IMR-90 (cell line): ENCODE measurements at regions not wholly inside any gene's neighbourhood (a gene's known extent, or its start where the extent isn't known, plus 50 kb on each side); places are given as distances from the start of the nearest gene placed in this dataset.

Source experiments
- ATAC-seq: fragments of 200-7000 bp; cut with Tn5 transposase; 2 replicates; pipeline ENCODE4 v1.9.1; 2020; ENCODE audit warnings: low read depth, mild to moderate bottlenecking, moderate library complexity
- BruUV-seq: library from RNA; stranded (reverse); fragments of 400-500 nt; replicated peaks from 2 replicates; lab custom pipeline; 2021; lab: Mats Ljungman, UMichigan
- CTCF ChIA-PET: fragments of 300-600 bp; formaldehyde crosslinking; extraction: SDS; loops from one replicate; lab custom pipeline; 2021; ENCODE audit warnings: antibody characterized with exemption; lab: Yijun Ruan, JAX
- POLR2A ChIA-PET: fragments of 300-600 bp; sonication (Branson Sonifier 250); formaldehyde crosslinking; loops from one replicate; lab custom pipeline; 2022; ENCODE audit warnings: antibody characterized with exemption; ENCODE audit not compliant: unreplicated experiment; lab: Charles Lee
- DNase-seq: peaks from one replicate; pipeline ENCODE4 v3.0.0; 2013
- H2AFZ ChIP-seq: replicated peaks from 2 replicates; pipeline ENCODE3; 2013; ENCODE audit warnings: low read length, mild to moderate bottlenecking; ENCODE audit not compliant: poor library complexity
- H2AK5ac ChIP-seq: 2 replicates; pipeline ENCODE4 v1.6.1; 2013; ENCODE audit warnings: low read depth, low read length, inconsistent platforms
- H2AK9ac ChIP-seq: replicated peaks from 2 replicates; pipeline ENCODE3; 2013; ENCODE audit warnings: mild to moderate bottlenecking, low read depth, low read length, moderate library complexity; ENCODE audit not compliant: poor library complexity
- H2BK120ac ChIP-seq: 2 replicates; pipeline ENCODE4 v1.6.1; 2013; ENCODE audit warnings: low read depth, low read length, inconsistent platforms
- H2BK15ac ChIP-seq: 3 replicates; pipeline ENCODE4 v1.6.1; 2013; ENCODE audit warnings: low read depth, low read length, inconsistent platforms
- H2BK20ac ChIP-seq: 2 replicates; pipeline ENCODE4 v1.6.1; 2013; ENCODE audit warnings: low read depth, mild to moderate bottlenecking, inconsistent platforms, low read length, moderate library complexity
- H2BK5ac ChIP-seq: 2 replicates; pipeline ENCODE4 v1.6.1; 2013; ENCODE audit warnings: mild to moderate bottlenecking, low read depth, low read length, inconsistent platforms; ENCODE audit not compliant: poor library complexity, severe bottlenecking
- H3K14ac ChIP-seq: replicated peaks from 2 replicates; pipeline ENCODE4 v1.6.1; 2013; ENCODE audit warnings: low read depth, low read length, inconsistent platforms
- H3K18ac ChIP-seq: 2 replicates; pipeline ENCODE4 v1.6.1; 2013; ENCODE audit warnings: low read depth, low read length, control low read depth
- H3K23ac ChIP-seq: 2 replicates; pipeline ENCODE4 v1.6.1; 2013; ENCODE audit warnings: low read depth, low read length, inconsistent platforms
- H3K27ac ChIP-seq: 2 replicates; pipeline ENCODE4 v1.5.1; 2013; ENCODE audit warnings: mild to moderate bottlenecking, control low read depth, low read length; ENCODE audit not compliant: insufficient read depth
- H3K27me3 ChIP-seq: 2 replicates; pipeline ENCODE4 v1.6.1; 2013; ENCODE audit warnings: low read length; ENCODE audit not compliant: control insufficient read depth, insufficient read depth
- H3K36me3 ChIP-seq: 2 replicates; pipeline ENCODE4 v1.6.1; 2013; ENCODE audit warnings: low read length, mixed read lengths; ENCODE audit not compliant: control insufficient read depth, insufficient read depth
- H3K4ac ChIP-seq: 2 replicates; pipeline ENCODE4 v1.6.1; 2013; ENCODE audit warnings: low read depth, low read length, inconsistent platforms
- H3K4me1 ChIP-seq: 2 replicates; pipeline ENCODE4 v1.6.1; 2013; ENCODE audit warnings: low read length, mixed read lengths; ENCODE audit not compliant: control insufficient read depth, insufficient read depth
- H3K4me2 ChIP-seq: 2 replicates; pipeline ENCODE4 v1.6.1; 2013; ENCODE audit warnings: low read depth, mild to moderate bottlenecking, control low read depth, low read length, moderate library complexity
- H3K4me3 ChIP-seq: 2 replicates; pipeline ENCODE4 v1.5.1; 2013; ENCODE audit warnings: low read depth, mild to moderate bottlenecking, control low read depth, low read length, moderate library complexity; ENCODE audit not compliant: insufficient read depth
- H3K56ac ChIP-seq: 2 replicates; pipeline ENCODE4 v1.6.1; 2013; ENCODE audit warnings: low read length, inconsistent platforms; ENCODE audit not compliant: insufficient read depth; ENCODE audit errors: extremely low read depth
- H3K79me1 ChIP-seq, 2 experiments: 2 replicates each; pipeline ENCODE4 v1.6.1; 2013; ENCODE audit warnings: low read length in 2 of 2, inconsistent platforms in 1 of 2, low read depth in 1 of 2
- H3K9ac ChIP-seq: 2 replicates; pipeline ENCODE4 v1.6.1; 2013; ENCODE audit warnings: low read depth, low read length, control low read depth
- H3K9me1 ChIP-seq: 2 replicates; pipeline ENCODE4 v1.6.1; 2013; ENCODE audit warnings: low read length, inconsistent platforms; ENCODE audit not compliant: insufficient read depth
- H3K9me3 ChIP-seq: 2 replicates; pipeline ENCODE4 v1.6.1; 2013; ENCODE audit warnings: low read length; ENCODE audit not compliant: control insufficient read depth, insufficient read depth
- H4K20me1 ChIP-seq: 2 replicates; pipeline ENCODE4 v1.6.1; 2013; ENCODE audit warnings: low read length, inconsistent platforms; ENCODE audit not compliant: insufficient read depth
- H4K5ac ChIP-seq: 2 replicates; pipeline ENCODE4 v1.6.1; 2013; ENCODE audit warnings: mild to moderate bottlenecking, low read depth, low read length, control low read depth
- H4K8ac ChIP-seq, 2 experiments: 2 replicates each; pipeline ENCODE4 v1.6.1; 2013; ENCODE audit warnings: low read depth in 2 of 2, low read length in 2 of 2, control low read depth in 1 of 2, inconsistent platforms in 1 of 2
- H4K91ac ChIP-seq: 2 replicates; pipeline ENCODE4 v1.6.1; 2013; ENCODE audit warnings: low read depth, low read length, inconsistent platforms; ENCODE audit not compliant: insufficient read depth
- CHD1 ChIP-seq: IDR thresholded peaks from 2 replicates; pipeline ENCODE4 v1.6.1; 2012; ENCODE audit warnings: low read depth, low read length, improper control_type of control experiment
- MXI1 ChIP-seq: IDR thresholded peaks from 2 replicates; pipeline ENCODE4 v1.6.1; 2012; ENCODE audit warnings: low read depth, mild to moderate bottlenecking, low read length, moderate library complexity, borderline replicate concordance
- WGBS, 2 experiments: methylation state at CpG; one replicate each; pipeline versions ENCODE4 v1.1.5 to v1.1.7; 2013; ENCODE audit warnings: missing lambda C conversion rate in 2 of 2; ENCODE audit not compliant: insufficient read length in 1 of 2; ENCODE audit errors: extremely low coverage in 2 of 2; 5-methylcytosine and 5-hydroxymethylcytosine counted together
- dilution Hi-C: fragments of 300-500 bp; cut with HindIII; formaldehyde crosslinking; loops from one replicate; pipeline ENCODE4 v1.14.3; 2018; ENCODE audit warnings: low sequenced_read_pairs; ENCODE audit not compliant: unreplicated experiment
- in situ Hi-C: fragments of 300-500 bp; cut with MboI; formaldehyde crosslinking; loops from 3 replicates; pipeline ENCODE4 v1.14.3; 2019; ENCODE audit warnings: low sequenced_read_pairs, inconsistent platforms, mixed read lengths
- intact Hi-C: fragments of 100-400 bp; cut with micrococcal nuclease; formaldehyde crosslinking; loops from 2 replicates; pipeline ENCODE4 v1.10.0; 2022

- no peaks in the 10 kb centered on the region for H3K79me1 ChIP-seq
- no peak overlapping the region for H3K4me3 ChIP-seq
- peaks cover 4% of the 10 kb centered on the region for H3K4me1 ChIP-seq
- ChIA-PET CTCF (no interaction called here), POLR2A (no interaction called here)
- H3K36me3 ChIP-seq, result no peaks in the 10 kb centered on the region
- no peak overlapping the region for H2AK5ac ChIP-seq
- H4K5ac ChIP-seq, result no peak overlapping the region
- no CpG with 5 or more reads among the region's 3 CpGs for WGBS, 2 experiments
- H3K18ac ChIP-seq, result peak overlapping the region; percentile 24; the same call in 1 of the 2 replicates
- no peak overlapping the region for H2BK5ac ChIP-seq
- H3K9me1 ChIP-seq, result 0 out of 2 replicates have a peak, but pooled peaks cover 3% of the 10 kb centered on the region
- peak overlapping the region; percentile 44 for H2BK20ac ChIP-seq
- no peak overlapping the region for H3K4me2 ChIP-seq
- no peaks in the 10 kb centered on the region for H3K27me3 ChIP-seq
- no TSS peak for BruUV-seq
- H3K27ac ChIP-seq, result no peak overlapping the region
- no peak for TF ChIP-seq CHD1
- no peak for TF ChIP-seq MXI1
- H3K9me3 ChIP-seq, result no peaks in the 10 kb centered on the region
- H3K9ac ChIP-seq, result no peak overlapping the region
- no peak overlapping the region for H3K23ac ChIP-seq
- DNase-seq (no peak), ATAC-seq (0 out of 2 replicates have a peak, but pooled peaks have one; percentile 27)
- dilution Hi-C loops (no loop called here), intact Hi-C loops (no loop called here), in situ Hi-C loops (no loop called here)
- no peak overlapping the region for H3K14ac ChIP-seq
- no peak overlapping the region for H3K4ac ChIP-seq
- no peak overlapping the region for H3K56ac ChIP-seq
- no peak overlapping the region for H2AFZ ChIP-seq
- H2AK9ac ChIP-seq, result peak overlapping the region; percentile 73
- H4K20me1 ChIP-seq, result no peaks in the 10 kb centered on the region
- H4K91ac ChIP-seq, result no peak overlapping the region
- peak overlapping the region in 1 of 2 experiments; percentile 2; a peak in 1 of 4 replicates for H4K8ac ChIP-seq
- no peak overlapping the region for H2BK120ac ChIP-seq
- H2BK15ac ChIP-seq, result peak overlapping the region; percentile 43; the same call in 1 of the 3 replicates
Observed at GRCh38 chr6:139522511-139523220, 148.2 kb upstream of the CITED2 start.
